ENCODE measurements at regions not wholly inside any gene's neighbourhood (a gene's known extent, or its start where the extent isn't known, plus 50 kb on each side); places are given as distances from the start of the nearest gene placed in this dataset.

- TF ChIP-seq SUPT20H (IDR thresholded peaks at IDR 0.05; ENCODE audit: borderline replicate concordance, control insufficient read depth, low read depth, low read length): no peak
- no peak for TF ChIP-seq CBX5 (IDR thresholded peaks at IDR 0.05; ENCODE audit: low read depth)
- no peak for TF ChIP-seq ZNF207 (IDR thresholded peaks at IDR 0.05; ENCODE audit: borderline replicate concordance)
- no peak for TF ChIP-seq NR2C2 (IDR thresholded peaks at IDR 0.05; ENCODE audit: borderline replicate concordance, control insufficient read depth, insufficient read length, low read depth)
- TF ChIP-seq DPF2 (IDR thresholded peaks at IDR 0.05): no peak
- TF ChIP-seq ZZZ3 (IDR thresholded peaks at IDR 0.05; ENCODE audit: control insufficient read depth, insufficient read length, low read depth): no peak
- TF ChIP-seq SMAD1 (IDR thresholded peaks at IDR 0.05; ENCODE audit: low read depth, partially characterized antibody): no peak
- no peak for TF ChIP-seq PAX8 (IDR thresholded peaks at IDR 0.05)
- no peak for TF ChIP-seq PRDM15 (CRISPR knock-in tag; IDR thresholded peaks at IDR 0.05)
These were observed 507.5 kb upstream of the MAP3K7 start for GRCh38 chr6:91094341-91094740.

More at GRCh38 chr6:91094341-91094740, 507.5 kb upstream of the MAP3K7 start:
- H3K27me3 ChIP-seq (replicated peaks in 1 of 2; ENCODE audit: control insufficient read depth in 2 of 2, insufficient read depth in 2 of 2, low read length in 1 of 2): no peaks in the 10 kb centered on the region
- no peak for DNase-seq (ENCODE audit: low read depth, low spot score)
- H3K9ac ChIP-seq (ENCODE audit: control insufficient read depth, insufficient read depth, low read length): no peak overlapping the region
- H3K4me1 ChIP-seq (ENCODE audit: control insufficient read depth, insufficient read depth, low read length): no peaks in the 10 kb centered on the region
- RAD21 ChIA-PET (ENCODE audit: unreplicated experiment): interaction anchor here (0.8 to 3.5 kb wide), 3 partner anchors 11 to 154 kb away, joined by 3 to 21 read pairs (median 3); no protein-coding TSS in a partner anchor
- intact Hi-C loops (cut with micrococcal nuclease; ENCODE audit: unreplicated experiment): no loop called here
- no peak overlapping the region for H3K4me2 ChIP-seq (ENCODE audit: control insufficient read depth, insufficient read depth)
- no peak for FAIRE-seq
- no peak for ATAC-seq
- in situ Hi-C loops (cut with MboI): loop anchor here (25.0 kb wide), 1 partner anchor 1543 kb away; no protein-coding TSS in a partner anchor
- H3K27ac ChIP-seq (ENCODE audit: control insufficient read depth, insufficient read depth): no peak overlapping the region
- SMC1A ChIA-PET (ENCODE audit: uncharacterized antibody, unreplicated experiment): interaction anchor here (0.5 to 1.6 kb wide), 5 partner anchors 11 to 1023 kb away, joined by 3 to 6 read pairs (median 3); no protein-coding TSS in a partner anchor
- CTCF ChIA-PET: interaction anchor here (0.7 to 7.2 kb wide), 3 partner anchors 12 to 18 kb away, joined by 3 to 44 read pairs (median 3); no protein-coding TSS in a partner anchor
- H4K20me1 ChIP-seq (ENCODE audit: control insufficient read depth, insufficient read depth): no peaks in the 10 kb centered on the region
- H3K4me3 ChIP-seq: no peak overlapping the region
- no TSS peak for BruUV-seq (replicated peaks)
- no peaks in the 10 kb centered on the region for H3K9me3 ChIP-seq (replicated peaks; ENCODE audit: control insufficient read depth, insufficient read depth, low read length)
- no peaks in the 10 kb centered on the region for H3K79me2 ChIP-seq (ENCODE audit: control insufficient read depth, insufficient read depth, low read length)
- no peak overlapping the region for H2AFZ ChIP-seq (ENCODE audit: control insufficient read depth, low read depth, low read length)
- POLR2A ChIA-PET: interaction anchor here (0.5 to 0.7 kb wide), 2 partner anchors 11 to 1449 kb away, joined by 3 to 4 read pairs; no protein-coding TSS in a partner anchor
- H3K36me3 ChIP-seq (ENCODE audit: control insufficient read depth in 2 of 2, insufficient read depth in 2 of 2, low read length in 1 of 2): no peaks in the 10 kb centered on the region

All from GM12878 (cell line).